ENCODE measurements at regions not wholly inside any gene's neighbourhood (a gene's known extent, or its start where the extent isn't known, plus 50 kb on each side); places are given as distances from the start of the nearest gene placed in this dataset.

DNA sequence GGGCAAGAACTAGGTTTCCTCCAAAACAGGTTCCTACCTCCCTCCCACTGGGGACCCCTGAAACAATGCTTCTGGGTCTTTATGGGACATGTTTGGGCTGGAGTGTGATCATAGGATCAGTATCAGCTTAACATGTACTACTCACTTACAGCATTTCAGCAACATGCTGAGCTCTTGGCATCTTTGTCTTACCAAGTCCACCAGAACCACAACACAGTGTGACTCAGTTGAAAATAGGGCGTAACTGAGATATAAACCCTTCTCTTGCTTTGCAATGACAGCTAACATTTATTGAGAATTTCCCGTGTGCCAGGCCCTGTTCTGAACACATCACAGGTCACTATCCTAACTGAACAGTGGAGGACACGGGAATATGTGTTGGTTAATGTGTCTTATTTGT, 218.5 kb upstream of the LNX1 start:
- DNase-seq: no peak

DNA sequence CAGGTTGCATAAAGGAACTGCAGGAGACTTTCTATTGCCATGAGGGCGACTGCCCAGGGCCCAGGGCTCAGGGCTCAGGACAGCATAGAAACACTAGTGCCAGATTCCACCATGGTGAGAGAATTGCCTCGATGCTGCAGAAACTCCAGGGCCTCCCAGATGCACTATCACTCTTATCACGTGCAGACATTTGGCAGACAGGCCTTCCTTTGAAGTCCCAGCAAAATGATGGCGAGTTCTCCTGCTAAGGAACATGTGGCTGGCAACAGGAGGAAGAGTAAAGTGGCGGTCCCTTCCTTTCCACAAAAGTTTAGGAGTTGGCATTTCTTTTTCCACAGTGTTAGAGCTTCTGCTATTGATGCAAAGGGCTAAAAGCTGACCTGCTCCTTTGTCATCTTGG, 214.0 kb upstream of the LNX1 start:
- DNase-seq: no peak

DNA sequence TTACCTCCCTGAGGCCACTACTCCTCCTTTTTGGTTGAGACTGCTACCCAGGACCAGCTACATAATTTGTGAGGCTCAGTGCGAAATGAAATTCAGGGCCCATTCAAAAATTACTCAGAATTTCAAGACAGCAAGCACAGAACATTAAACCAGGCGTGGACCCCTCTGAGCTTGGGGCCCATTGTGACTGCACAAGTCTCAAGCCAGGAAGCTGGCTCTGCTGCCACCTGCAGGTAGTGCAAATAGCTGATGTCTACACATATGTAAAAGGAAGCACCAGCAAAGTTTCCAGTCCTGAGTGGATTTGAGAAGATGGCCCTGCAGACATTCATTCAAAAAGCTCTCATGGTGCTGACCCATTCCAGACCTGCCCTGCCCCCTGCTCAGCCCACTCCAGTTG, 213.4 kb upstream of the LNX1 start:
- peak; percentile 3 to 42 (median 29) for DNase-seq

DNA sequence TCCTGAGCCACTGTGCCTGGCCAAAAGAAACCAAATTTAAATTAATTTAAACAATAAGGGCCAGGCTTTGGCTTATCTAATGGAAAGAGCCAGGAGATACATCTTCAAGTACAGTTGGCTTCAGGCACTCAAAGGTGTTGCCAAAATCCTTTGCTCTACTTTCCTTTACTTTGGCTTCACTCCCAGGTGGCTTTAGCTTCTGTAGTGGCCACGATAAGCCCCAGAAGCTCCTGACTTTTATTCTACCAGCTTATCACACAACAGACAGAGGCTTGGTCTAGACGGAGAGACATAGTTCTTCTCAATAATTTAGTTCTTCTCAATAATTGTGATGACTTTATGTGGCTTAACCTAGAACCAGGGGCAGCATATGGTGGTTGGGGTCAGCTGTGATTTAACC, 211.2 kb upstream of the LNX1 start:
- no peak for DNase-seq

DNA sequence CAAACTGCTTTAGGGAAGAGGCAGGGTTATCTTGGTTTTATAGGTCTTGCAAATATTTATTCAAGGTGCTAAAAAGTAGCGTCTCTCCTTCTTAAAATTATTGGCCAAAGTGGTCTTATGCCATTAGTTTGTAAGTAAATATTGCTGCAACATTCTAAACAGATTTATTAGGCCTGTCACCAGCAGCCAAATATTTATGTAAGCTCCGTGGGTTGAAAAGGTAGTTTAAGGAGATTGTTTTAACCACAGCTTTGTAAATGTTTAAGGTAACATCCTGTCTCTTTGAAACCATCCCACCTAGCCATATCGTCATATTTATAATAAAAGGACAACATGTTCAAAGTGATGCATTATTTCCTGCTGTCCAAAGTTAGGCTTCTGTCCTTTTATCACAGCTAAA, 210.1 kb upstream of the LNX1 start:
- no peak for DNase-seq

DNA sequence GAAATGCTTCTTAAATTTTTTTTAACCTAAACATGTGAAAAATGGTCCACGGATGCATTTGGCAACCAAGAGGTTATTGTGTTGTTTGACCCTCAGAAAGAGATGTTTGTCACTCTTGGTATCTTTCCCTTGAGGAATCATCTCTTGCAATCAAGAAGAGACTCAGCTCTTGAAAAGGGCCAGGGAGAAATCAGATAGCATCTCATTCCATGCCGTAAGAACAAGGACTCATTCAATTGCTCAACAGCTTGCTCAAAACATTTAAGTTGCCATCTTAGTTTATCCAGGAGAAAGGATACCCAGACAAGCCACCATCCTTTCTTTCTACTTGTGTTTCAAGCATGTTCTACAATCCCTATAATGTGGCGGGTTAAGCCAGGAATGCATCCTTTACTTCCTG, 209.5 kb upstream of the LNX1 start:
- DNase-seq: no peak

DNA sequence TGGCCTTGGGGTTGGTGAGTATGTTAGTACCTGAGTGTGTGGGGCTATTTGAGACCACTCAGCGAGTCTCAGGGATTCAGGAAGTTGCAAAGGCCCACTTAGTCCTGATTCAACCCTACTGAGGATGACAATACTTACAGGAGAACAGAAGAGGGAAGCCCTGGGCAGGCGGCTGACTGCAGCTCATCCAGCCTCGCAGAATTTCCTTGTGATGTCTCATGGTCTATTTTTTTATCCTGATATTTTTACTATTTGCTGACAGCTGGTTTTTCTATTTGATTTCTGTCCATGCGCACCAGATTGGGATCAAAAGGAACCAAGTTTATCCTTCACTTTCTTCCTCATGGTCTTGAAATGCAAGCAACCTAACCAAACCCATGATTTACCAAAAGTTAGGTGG, 201.8 kb upstream of the LNX1 start:
- DNase-seq: no peak

DNA sequence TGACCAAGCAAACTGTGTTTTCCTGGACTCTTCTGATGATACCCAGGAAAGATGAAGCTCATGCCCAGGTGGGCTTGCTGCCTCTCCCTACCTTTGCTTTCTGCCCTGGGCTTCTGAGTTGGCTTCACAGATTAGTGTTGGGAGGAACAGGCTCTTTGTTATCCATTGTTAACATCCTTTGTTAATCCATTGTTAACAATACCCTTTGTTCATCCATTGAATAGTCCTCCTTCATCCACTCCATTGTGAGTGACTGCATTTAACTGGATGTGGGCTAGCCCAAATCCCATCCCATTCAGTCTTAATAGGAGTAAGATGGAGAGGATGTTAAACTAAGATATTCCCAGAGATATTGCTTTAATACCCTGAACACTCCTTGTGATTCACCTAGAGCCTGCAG, 199.0 kb upstream of the LNX1 start:
- DNase-seq: no peak

DNA sequence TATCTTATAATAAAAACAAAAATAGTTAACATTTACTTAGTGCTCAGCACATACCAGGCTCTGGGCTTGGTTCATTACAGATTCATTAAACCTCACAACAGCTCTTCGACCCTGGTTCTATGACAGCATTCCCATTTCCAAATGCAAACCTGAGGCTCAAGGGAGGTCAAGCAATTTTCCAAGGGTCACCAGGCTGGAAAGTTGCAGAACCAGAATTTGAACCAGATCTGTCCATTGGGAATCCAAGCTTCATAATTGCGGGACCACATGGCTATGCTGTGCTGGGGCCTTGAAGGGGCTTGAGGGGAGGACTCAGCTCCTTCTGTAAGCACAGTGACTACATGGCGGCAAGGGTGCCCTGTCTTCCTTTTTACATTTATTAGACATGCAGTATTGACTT, 197.3 kb upstream of the LNX1 start:
- no peak for DNase-seq

DNA sequence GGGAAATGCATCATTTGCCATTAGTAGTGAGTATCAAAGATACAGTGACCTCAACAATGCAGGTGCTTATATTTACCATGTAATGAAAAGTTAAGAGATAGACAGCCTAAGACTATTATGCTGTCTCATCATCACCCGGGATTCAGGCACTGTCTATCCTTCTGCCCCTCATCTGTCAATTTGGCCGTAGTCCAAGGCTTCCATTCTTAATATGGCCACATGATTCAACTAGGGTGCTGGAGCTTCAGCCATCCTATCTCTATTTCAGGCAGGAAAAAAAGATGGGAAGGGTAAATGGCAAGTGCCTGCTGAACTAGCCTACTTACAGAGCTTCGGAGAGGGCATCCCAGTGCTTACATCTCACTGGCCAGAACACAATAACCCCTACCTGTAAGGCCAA, 196.7 kb upstream of the LNX1 start:
- DNase-seq: no peak

DNA sequence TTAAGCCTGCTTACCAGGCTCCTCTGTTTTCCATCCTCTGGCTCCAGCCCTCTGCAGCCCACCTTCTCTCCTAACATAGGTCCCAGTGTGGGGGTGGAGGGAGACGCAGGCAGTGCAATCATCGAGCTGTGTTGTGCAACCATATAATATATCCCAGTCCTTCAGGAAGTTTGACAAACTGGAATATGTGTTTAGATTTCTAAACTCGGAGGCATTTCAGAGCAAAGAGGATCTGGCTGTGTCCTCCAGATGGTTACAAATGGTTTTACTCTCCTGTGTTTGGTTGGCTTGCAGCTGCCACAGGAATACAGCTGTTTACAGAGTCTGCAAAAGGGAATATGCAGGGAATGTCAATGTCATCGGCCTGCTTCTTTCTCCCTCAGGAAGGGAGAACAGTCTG, 195.3 kb upstream of the LNX1 start:
- DNase-seq: no peak

DNA sequence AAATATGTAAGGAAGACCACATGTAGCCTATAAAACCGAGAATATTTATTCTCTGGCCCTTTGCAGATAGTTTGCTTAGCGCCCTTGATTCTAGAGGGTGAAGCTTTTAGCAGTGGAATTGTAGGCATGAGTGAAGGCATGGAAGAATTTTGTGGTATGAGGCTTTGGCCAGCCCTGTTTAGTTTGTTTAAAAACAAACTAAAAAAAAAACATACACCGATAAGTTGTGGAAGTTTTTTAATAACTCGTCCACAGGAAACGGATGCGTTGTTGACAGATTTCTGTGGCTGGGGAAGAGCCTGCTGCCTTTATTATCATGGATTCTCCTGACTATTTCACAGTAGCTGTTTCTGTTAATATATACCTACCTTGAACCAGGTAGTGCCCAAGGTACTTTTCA, 194.7 kb upstream of the LNX1 start:
- DNase-seq: no peak

DNA sequence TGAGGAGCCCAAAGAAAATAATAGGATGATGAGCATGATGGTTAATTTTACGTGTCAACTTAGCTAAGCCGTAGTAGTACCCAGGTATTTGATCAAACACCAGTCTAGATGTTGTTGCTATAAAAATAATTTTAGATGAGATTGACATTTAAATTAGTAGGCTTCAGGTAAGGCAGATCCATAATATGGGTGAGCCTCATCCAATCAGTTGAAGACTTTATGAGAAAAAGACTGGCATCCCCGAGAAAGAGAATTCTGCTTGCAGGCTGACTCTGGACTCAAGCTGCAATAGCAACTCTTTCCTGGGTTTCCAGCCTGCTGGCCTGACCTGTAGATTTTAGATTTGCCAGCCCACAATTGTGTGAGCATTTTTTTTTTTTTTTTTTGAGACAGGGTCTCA, 192.8 kb upstream of the LNX1 start:
- no peak for DNase-seq

DNA sequence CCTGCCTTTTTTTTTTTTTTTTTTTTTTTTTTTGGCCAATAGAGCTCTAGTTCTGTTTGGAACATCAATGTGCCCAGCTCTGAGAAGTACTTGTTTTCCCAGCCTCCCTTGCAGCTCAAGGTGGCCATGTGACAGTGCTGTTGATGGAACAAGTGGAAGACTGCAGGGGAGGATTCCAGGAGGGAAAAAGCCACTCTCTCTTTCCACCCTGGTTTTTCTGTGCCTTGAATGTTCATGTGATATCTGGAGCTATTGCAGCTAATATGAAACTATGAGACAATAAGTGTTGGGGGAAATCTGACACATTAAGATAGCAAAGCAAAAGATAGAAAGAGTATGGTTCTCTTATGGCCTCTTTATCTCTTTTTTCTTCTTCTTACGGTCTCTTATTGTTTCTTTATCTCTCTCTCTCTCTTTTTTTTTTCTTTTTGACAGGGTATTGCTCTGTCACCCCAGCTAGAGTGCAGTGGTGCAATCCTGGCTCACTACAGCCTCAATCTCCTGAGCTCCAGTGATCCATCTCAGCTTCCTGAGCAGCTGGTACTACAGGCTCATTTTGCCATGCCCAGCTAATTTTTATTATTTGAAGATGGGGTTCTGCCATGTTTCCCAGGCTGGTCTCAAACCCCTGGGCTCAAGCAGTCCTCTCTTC, 192.0 kb upstream of the LNX1 start:
- DNase-seq: no peak

DNA sequence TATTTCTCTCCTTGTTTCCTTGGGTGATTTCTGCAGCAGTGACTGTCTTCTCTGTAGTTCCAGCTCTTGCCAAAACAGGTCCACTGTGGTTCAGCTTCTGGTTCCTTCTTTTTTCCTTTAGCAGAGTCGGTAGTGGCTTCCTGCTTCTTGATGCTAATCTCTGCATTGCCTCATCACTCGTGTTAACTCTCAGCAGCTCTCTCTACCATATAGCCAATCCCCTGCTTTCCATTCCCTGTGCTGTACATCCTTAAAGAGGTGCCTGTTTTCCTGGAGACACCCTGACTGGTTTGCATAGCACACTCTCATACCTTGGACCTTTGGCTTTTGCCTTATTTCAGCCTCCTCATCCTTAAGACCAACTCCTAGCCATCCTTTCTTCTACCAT, 191.2 kb upstream of the LNX1 start:
- DNase-seq: no peak

DNA sequence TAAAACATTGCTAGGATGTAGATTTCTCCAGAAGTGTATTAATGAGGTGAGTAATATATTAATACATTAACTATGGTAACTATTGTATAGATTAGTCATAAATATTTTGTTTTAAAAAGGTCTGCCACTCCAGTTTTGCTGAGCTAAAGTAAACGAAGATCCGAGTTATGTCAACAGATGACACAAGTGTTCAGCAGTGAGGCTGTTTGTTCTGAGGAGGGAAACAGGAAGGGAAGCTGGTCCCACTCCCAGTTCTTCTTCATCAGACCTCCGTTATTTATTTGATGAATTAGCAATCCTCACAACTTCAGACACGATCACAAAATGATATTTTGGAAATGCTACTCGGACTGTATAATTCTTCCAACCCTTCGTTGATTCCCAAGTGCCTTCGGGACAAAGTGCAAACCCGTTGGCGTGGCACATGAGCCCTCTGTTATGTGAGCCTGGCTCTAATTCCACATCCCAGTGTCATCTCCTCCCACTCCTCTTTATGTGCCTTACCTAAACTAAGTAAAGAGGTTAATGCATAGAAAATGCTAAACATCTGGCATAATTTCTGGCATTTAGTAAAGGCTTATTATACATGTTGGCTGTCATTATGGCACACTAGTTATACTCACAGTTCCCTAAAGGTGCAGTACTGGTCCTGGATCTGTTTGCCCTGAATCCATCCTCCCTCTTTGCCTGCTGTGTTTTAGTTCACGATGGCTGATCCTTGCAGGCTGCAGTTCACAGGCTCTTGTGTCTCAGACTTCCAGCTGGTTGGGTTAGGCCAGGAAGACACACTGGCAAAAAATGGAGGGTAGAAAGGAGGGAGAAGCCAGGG, 190.6 kb upstream of the LNX1 start:
- DNase-seq: peak in 2 of 3 experiments; percentile 27 to 56

DNA sequence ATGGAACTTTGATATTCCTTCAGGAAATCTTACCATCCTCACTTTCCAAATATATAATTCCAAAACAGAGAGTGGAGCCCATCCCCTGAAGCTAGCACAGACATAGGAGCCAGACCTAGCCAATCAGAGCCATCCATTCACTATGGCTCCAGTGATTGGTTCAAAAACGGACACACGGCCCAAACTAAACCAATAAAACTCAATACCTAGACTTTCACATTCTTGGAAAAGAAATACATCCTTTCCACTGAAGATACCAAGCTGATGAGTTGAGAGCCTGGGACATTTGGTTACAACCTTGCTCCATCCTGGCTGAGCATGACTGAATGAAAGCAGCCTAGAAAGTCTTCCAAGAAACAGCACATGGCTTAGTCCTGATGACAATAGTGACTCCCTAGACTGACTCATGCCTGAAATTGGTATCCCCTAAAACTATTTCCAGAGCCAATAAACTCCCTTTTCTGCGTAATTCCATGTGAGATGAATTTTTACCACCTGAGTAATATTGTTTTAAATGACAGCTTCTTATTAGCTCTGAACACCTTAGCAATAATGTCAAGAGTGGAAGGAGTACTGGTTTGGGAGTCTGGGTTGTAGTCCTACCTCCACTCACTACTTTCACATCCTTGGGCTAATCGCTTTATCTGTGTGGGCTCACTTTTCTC, 189.6 kb upstream of the LNX1 start:
- no peak for DNase-seq

DNA sequence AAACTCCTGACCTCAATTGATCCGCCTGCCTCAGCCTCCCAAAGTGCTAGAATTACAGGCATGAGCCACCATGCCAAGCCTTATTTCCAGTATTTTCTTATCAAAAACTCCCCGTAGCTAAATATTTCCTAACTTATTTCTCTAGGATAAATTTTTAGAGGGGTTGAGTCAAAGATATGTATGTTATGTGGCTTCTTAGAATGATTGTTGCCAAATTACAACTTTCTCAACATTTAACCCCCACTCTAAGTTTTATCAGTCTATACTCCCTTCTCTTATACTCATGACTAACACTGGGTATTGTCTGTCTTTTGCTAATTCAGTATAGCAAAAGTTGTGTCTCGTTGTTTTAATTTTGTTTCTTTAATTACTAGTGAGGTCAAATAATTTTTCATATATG, 187.7 kb upstream of the LNX1 start:
- no peak for DNase-seq

DNA sequence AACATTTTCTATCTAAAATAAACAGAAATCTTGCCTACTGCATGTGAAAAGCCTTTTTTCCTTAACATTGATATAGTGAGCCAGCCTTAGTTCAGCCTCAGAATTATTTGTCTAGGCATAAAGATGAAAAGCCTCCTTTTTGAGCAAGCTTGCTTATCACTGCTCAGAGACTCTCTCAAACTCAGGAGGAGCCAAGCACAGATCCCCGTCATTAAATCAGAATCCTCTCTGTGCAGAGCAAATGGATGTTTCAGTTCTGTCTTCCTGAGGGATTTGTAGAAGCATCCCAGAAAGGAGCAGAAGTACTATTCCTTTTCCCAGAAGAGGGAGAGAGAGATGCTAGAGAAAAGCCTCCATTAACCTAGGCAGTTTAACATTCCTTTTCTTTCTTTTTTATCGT, 186.9 kb upstream of the LNX1 start:
- DNase-seq: no peak

DNA sequence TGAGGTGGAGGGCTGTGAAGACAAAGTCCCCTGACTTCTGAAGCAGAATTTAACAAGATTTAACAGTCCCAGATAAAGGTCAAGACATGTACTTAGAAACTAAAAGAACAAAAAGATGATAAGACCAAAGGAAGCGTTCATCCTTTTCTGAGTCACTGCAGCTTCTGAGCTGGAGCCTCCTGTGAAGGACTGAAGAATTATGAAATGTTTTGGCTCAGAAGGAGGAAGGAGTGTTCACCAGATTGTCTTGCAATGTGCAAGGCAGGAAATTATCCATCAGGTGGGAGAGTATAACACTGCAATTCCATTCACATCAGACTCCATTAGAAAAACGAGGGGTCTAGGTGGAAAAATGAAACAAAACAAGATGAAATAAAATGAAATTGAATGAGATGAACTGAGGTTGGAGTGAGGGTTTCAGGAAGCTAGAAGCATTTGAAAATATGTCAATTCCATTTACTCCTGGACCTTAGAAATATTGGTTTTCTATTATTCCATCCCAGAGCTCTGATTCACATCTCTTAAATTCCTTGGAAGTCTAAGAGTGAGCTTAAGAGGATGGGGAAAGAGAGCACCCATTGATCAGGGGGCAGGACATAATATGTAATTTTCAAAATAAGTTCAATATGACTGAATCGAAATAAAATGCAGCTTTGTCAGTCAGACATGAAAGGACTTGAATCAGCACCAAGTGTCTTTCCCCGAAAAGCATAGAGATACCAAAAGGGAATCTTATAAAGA, 186.1 kb upstream of the LNX1 start:
- DNase-seq: no peak

DNA sequence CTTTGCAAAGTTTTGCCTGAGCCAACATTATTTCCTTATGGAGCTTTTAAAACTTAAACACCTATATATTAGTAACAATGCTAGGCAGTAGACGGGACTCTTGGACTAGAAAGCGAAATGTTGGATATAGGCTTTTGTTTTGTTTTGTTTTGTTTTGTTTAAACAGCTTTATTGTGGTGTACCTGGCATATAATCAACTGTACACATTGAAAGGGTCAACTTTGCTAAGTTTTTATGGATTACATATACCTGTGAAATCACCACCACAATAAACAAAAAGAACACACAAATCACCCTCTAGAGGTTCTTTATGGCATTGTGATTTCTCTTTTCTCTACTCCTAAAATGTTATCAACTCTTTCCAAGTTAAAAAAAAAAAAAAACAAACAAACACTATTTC, 184.9 kb upstream of the LNX1 start:
- no peak for DNase-seq

DNA sequence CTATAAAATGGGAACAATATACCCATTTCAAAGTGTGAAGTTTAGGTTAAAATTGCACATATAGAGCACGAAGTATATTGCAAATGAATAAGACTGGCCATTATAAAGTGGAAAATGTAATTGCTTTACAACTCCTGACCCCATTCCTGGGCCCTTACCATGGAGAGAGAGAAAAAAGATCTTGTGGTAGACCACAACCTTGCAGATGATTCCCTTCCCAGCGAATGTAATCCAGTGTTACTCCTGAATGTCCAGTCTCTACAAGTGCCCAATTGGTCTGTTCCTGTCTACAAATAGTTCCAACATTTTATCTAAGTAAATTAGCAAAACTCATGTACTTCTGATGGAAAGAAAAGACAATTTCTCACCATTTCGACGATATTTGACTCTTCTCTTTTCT, 184.1 kb upstream of the LNX1 start:
- no peak for DNase-seq

DNA sequence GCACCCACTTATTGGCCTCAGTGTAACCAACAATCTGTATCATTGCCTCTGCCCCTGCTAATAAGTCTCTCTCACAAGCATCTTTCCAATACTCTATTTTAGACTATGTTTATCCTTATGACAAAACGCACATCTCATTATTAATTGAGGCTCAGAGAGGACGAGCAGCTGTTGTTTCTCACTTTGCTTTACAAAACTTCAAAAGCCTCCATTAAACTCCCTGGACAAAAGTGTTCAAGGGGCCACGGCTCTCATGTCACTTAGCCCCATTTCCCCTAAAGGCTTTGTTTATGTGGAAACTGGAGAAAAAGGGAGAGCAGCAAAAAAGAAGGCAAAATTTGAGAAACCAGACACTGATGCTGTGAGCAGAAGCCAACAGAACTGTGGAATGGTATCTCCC, 180.0 kb upstream of the LNX1 start:
- no peak for DNase-seq

DNA sequence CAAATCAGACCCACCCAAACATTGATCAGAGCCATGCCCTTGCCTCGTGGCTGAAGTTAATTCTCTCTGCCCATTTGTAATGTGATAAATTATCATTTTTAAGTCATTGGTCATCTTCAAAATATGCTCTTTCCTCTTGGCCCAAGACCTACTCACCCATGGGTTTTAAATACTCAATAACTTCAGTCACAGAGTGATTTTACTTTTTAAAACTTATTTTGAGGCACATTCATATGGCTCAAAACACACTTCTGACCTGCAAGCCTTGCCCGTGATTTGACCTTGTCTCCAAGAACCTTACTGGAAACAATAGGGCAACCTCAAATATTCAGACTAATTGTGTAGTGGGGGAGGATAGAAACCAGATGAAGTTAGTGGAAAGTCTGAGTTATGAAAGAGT, 176.2 kb upstream of the LNX1 start:
- DNase-seq: no peak
